ENCODE measurements at regions not wholly inside any gene's neighbourhood (a gene's known extent, or its start where the extent isn't known, plus 50 kb on each side); places are given as distances from the start of the nearest gene placed in this dataset.

- H3K9ac ChIP-seq (ENCODE audit: insufficient read depth, low read length, poor library complexity, severe bottlenecking) = no peak overlapping the region
- H3K27me3 ChIP-seq (ENCODE audit: control insufficient read depth in 2 of 2, insufficient read depth in 2 of 2, low read length in 2 of 2) = no peaks in the 10 kb centered on the region
- no peak overlapping the region for H3K4me2 ChIP-seq (replicated peaks; ENCODE audit: extremely low read depth, low read length, poor library complexity, severe bottlenecking)
- Mint-ChIP-seq H3K27ac (no peak overlapping the region), H3K36me3 (no peaks in the 10 kb centered on the region), H3K27me3 (ENCODE audit: low read depth in 3 of 3) (no peaks in the 10 kb centered on the region), H3K9me3 (peaks cover 0 to 4% (median 0%) of the 10 kb centered on the region in 7 donors), H3K4me1 (no peaks in the 10 kb centered on the region), H3K4me3 (no peak overlapping the region)
- WGBS (ENCODE audit: insufficient coverage) = 85% methylated on average over 4 of the region's 5 CpGs
- H3K79me2 ChIP-seq (ENCODE audit: insufficient read depth, low read length) = no peaks in the 10 kb centered on the region
- H3K27ac ChIP-seq (ENCODE audit: low read depth in 1 of 2, low read length in 2 of 2) = no peak overlapping the region
- DNase-seq = no peak
- H3K36me3 ChIP-seq (replicated peaks in 1 of 2; ENCODE audit: control insufficient read depth in 1 of 2, insufficient read depth in 2 of 2, low read length in 2 of 2) = no peaks in the 10 kb centered on the region
- TF ChIP-seq CTCF (IDR thresholded peaks at IDR 0.05) = no peak
- no peaks in the 10 kb centered on the region for H4K20me1 ChIP-seq (ENCODE audit: insufficient read depth, low read length)
- no peak overlapping the region for H3K4me3 ChIP-seq (replicated peaks in 1 of 3; ENCODE audit: low read depth in 2 of 3, low read length in 3 of 3)
- H3K4me1 ChIP-seq (ENCODE audit: control insufficient read depth in 1 of 2, insufficient read depth in 2 of 2, low read length in 2 of 2) = no peaks in the 10 kb centered on the region
- H2AFZ ChIP-seq (ENCODE audit: insufficient read depth, low read depth, low read length, poor library complexity, severe bottlenecking) = no peak overlapping the region
- no peaks in the 10 kb centered on the region for H3K9me3 ChIP-seq (replicated peaks in 1 of 2; ENCODE audit: control insufficient read depth in 1 of 2, insufficient read depth in 1 of 2, low read length in 2 of 2)
- intact Hi-C loops (cut with micrococcal nuclease) = no loop called here
Measured at GRCh38 chr2:187834787-187835186, 280.6 kb upstream of the TFPI start.

GRCh38 chr2:187838690-187839089, 284.5 kb upstream of the TFPI start:
- H3K27me3 ChIP-seq (ENCODE audit: control insufficient read depth in 2 of 2, insufficient read depth in 2 of 2, low read length in 2 of 2) = no peaks in the 10 kb centered on the region
- H3K4me3 ChIP-seq (replicated peaks in 1 of 3; ENCODE audit: low read depth in 2 of 3, low read length in 3 of 3) = no peak overlapping the region
- no peaks in the 10 kb centered on the region for H4K20me1 ChIP-seq (ENCODE audit: insufficient read depth, low read length)
- intact Hi-C loops (cut with micrococcal nuclease) = no loop called here
- WGBS (ENCODE audit: insufficient coverage) = no CpG with 5 or more reads among the region's 1 CpG
- Mint-ChIP-seq H3K4me3 (no peak overlapping the region), H3K27me3 (ENCODE audit: low read depth in 3 of 3) (no peaks in the 10 kb centered on the region), H3K4me1 (no peaks in the 10 kb centered on the region), H3K9me3 (no peaks in the 10 kb centered on the region), H3K36me3 (no peaks in the 10 kb centered on the region), H3K27ac (no peak overlapping the region)
- H3K79me2 ChIP-seq (ENCODE audit: insufficient read depth, low read length) = no peaks in the 10 kb centered on the region
- H3K4me1 ChIP-seq (ENCODE audit: control insufficient read depth in 1 of 2, insufficient read depth in 2 of 2, low read length in 2 of 2) = no peaks in the 10 kb centered on the region
- TF ChIP-seq CTCF (IDR thresholded peaks at IDR 0.05) = no peak
- no peak overlapping the region for H3K9ac ChIP-seq (ENCODE audit: insufficient read depth, low read length, poor library complexity, severe bottlenecking)
- no peaks in the 10 kb centered on the region for H3K9me3 ChIP-seq (replicated peaks in 1 of 2; ENCODE audit: control insufficient read depth in 1 of 2, insufficient read depth in 1 of 2, low read length in 2 of 2)
- DNase-seq = no peak
- no peak overlapping the region for H3K27ac ChIP-seq (ENCODE audit: low read depth in 1 of 2, low read length in 2 of 2)
- no peaks in the 10 kb centered on the region for H3K36me3 ChIP-seq (replicated peaks in 1 of 2; ENCODE audit: control insufficient read depth in 1 of 2, insufficient read depth in 2 of 2, low read length in 2 of 2)
- no peak overlapping the region for H2AFZ ChIP-seq (ENCODE audit: insufficient read depth, low read depth, low read length, poor library complexity, severe bottlenecking)
- H3K4me2 ChIP-seq (replicated peaks; ENCODE audit: extremely low read depth, low read length, poor library complexity, severe bottlenecking) = no peak overlapping the region

All from CD14-positive monocyte (primary cell).